Pancreas (tissue), 10 donors: ENCODE measurements at regions not wholly inside any gene's neighbourhood (a gene's known extent, or its start where the extent isn't known, plus 50 kb on each side); places are given as distances from the start of the nearest gene placed in this dataset.
"Not testable (repeated sequence)": the region's sequence is repeated elsewhere in the genome, so short reads cannot be mapped to it uniquely, and the experiment has no call there.

Experiments
- ATAC-seq, 4 donors: fragments of 200-7000 bp; cut with Tn5 transposase; one replicate each; pipeline versions ENCODE4 v1.8.0 to v1.9.1; 2020; ENCODE audit warnings: mild to moderate bottlenecking in 4 of 4, moderate library complexity in 4 of 4
- DNase-seq, 6 donors: peaks; one replicate each; pipeline ENCODE4 v3.0.0-alpha.2; 2020
- FAIRE-seq: peaks from 2 replicates; lab custom pipeline; 2012; peaks lifted over from hg19 to GRCh38; lab: Jason Lieb, UNC
- H3K27ac ChIP-seq, 4 donors: fragments of 200-600 bp; sonication (generic); 1 replicate in 3 of 4; 2 replicates in 1 of 4; pipeline versions ENCODE4 v1.5.0 to v1.8.0; 2020
- H3K27me3 ChIP-seq, 4 donors: fragments of 200-600 bp; one replicate each; pipeline ENCODE4 v1.8.0; 2021
- H3K36me3 ChIP-seq, 3 donors: fragments of 200-600 bp; sonication (generic) in 1 of 3; one replicate each; pipeline versions ENCODE4 v1.5.0 to v1.8.0; 2020 to 2021
- H3K4me1 ChIP-seq, 3 donors: fragments of 200-600 bp; one replicate each; pipeline ENCODE4 v1.8.0; 2021
- H3K4me3 ChIP-seq, 4 donors: fragments of 200-600 bp; sonication (generic) in 2 of 4; one replicate each; pipeline versions ENCODE4 v1.5.0 to v1.8.0; 2020 to 2021
- H3K9me3 ChIP-seq, 4 donors: fragments of 200-600 bp; one replicate each; pipeline ENCODE4 v1.8.0; 2021
- CTCF ChIP-seq, 4 donors: fragments of 200-600 bp; sonication (generic) in 3 of 4; IDR thresholded peaks; one replicate each; pipeline versions ENCODE4 v1.5.0 to v1.8.0; 2021; ENCODE audit warnings: antibody characterized with exemption in 4 of 4
- WGBS, 2 donors: extraction: QIAGEN DNeasy Blood & Tissue Kit; methylation state at CpG; one replicate each; pipeline ENCODE4 v1.1.7; 2013; 5-methylcytosine and 5-hydroxymethylcytosine counted together
- intact Hi-C, 3 donors: fragments of 100-400 bp; cut with DNase I; formaldehyde crosslinking; loops; one replicate each; pipeline versions ENCODE4 v1.11.1 to v1.14.2; 2022
- donor health status: healthy with polysubstance abuse.
- donor health status: DM: no; HTN: no; CAD: no; lungs with moderate emphysema.
- donor health status: DM: no; HTN: no; CAD: no.
- donor health status: control.
- donor health status: control.
- donor health status: Bipolar disorder and iron deficiency.
- donor health status: DM: yes; HTN: yes; CAD: no.
- donor health status: DM: no; HTN: no; CAD: no.
- donor health status: DM: no; HTN: no; CAD: no.
- donor health status: DM: yes; HTN: yes; CAD: no.

- no peak for FAIRE-seq
- Histone ChIP-seq H3K27me3 (no peaks in the 10 kb centered on the region), H3K9me3 (no peaks in the 10 kb centered on the region), H3K36me3 (no peaks in the 10 kb centered on the region), H3K27ac (no peak overlapping the region), H3K4me3 (no peak overlapping the region), H3K4me1 (no peaks in the 10 kb centered on the region)
- intact Hi-C loops, result no loop called here
- ATAC-seq, result no peak
- TF ChIP-seq CTCF (IDR thresholded peaks at IDR 0.05), result no peak
- WGBS, 2 donors, result 32 to 54% methylated on average over 2 of the region's 2 CpGs
- DNase-seq, result no peak
These were observed 441.2 kb upstream of the ZNF804A start for GRCh38 chr2:184157141-184157540.

- Histone ChIP-seq H3K27me3 (no peaks in the 10 kb centered on the region), H3K4me1 (no peaks in the 10 kb centered on the region), H3K9me3 (no peaks in the 10 kb centered on the region), H3K27ac (no peak overlapping the region), H3K4me3 (no peak overlapping the region), H3K36me3 (no peaks in the 10 kb centered on the region)
- ATAC-seq (no peak), DNase-seq (no peak), FAIRE-seq (no peak)
- WGBS, 2 donors, result 63 to 84% methylated on average over 2 of the region's 2 CpGs
- intact Hi-C loops, result no loop called here
- TF ChIP-seq CTCF (IDR thresholded peaks at IDR 0.05), result no peak
These were observed 435.9 kb upstream of the ZNF804A start for GRCh38 chr2:184162426-184162825.

GRCh38 chr2:184168823-184169222 lies 429.5 kb upstream of the ZNF804A start:
- 76 to 86% methylated on average over 5 of the region's 5 CpGs for WGBS, 2 donors
- intact Hi-C loops, ATAC-seq: not testable (repeated sequence)

GRCh38 chr2:184169366-184169765 lies 429.0 kb upstream of the ZNF804A start:
- ATAC-seq (no peak), DNase-seq (no peak), FAIRE-seq (no peak)
- WGBS, 2 donors, result 72 to 95% methylated on average over 4 of the region's 4 CpGs
- no peak for TF ChIP-seq CTCF (IDR thresholded peaks at IDR 0.05)
- no peak overlapping the region for H3K27ac ChIP-seq
- H3K4me3 ChIP-seq, result no peak overlapping the region
- intact Hi-C loops, result no loop called here
- no peaks in the 10 kb centered on the region for H3K4me1 ChIP-seq
- no peaks in the 10 kb centered on the region for H3K9me3 ChIP-seq
- H3K36me3 ChIP-seq, result no peaks in the 10 kb centered on the region
- H3K27me3 ChIP-seq, result no peaks in the 10 kb centered on the region

More at GRCh38 chr2:184168823-184169222, 429.5 kb upstream of the ZNF804A start:
- not testable (repeated sequence) for DNase-seq, H3K27me3 ChIP-seq, H3K36me3 ChIP-seq, H3K4me3 ChIP-seq, H3K9me3 ChIP-seq, FAIRE-seq, H3K27ac ChIP-seq, H3K4me1 ChIP-seq

- no peak for DNase-seq
- Histone ChIP-seq H3K4me1 (peaks cover 0 to 3% (median 0%) of the 10 kb centered on the region in 3 donors), H3K27me3 (no peaks in the 10 kb centered on the region), H3K4me3 (no peak overlapping the region), H3K27ac (no peak overlapping the region), H3K36me3 (no peaks in the 10 kb centered on the region), H3K9me3 (no peaks in the 10 kb centered on the region)
- TF ChIP-seq CTCF (IDR thresholded peaks at IDR 0.05), result no peak
- 79 to 88% methylated on average over 8 of the region's 8 CpGs for WGBS, 2 donors
- FAIRE-seq, result no peak
- intact Hi-C loops, result no loop called here
- no peak for ATAC-seq
These were observed 423.7 kb upstream of the ZNF804A start for GRCh38 chr2:184174493-184175104.
